HEK293T (cell line): ENCODE measurements at regions not wholly inside any gene's neighbourhood (a gene's known extent, or its start where the extent isn't known, plus 50 kb on each side); places are given as distances from the start of the nearest gene placed in this dataset.

Experiments used
- BHLHE40 ChIP-seq: fragments of 450-650 bp; IDR thresholded peaks from 2 replicates; pipeline ENCODE4 v1.6.1; 2016; ENCODE audit warnings: mild to moderate bottlenecking, moderate library complexity, borderline replicate concordance
- FOXA1 ChIP-seq: fragments of 450-650 bp; IDR thresholded peaks from 2 replicates; pipeline ENCODE4 v1.6.1; 2016; ENCODE audit warnings: mild to moderate bottlenecking
- L3MBTL2 ChIP-seq: fragments of 450-650 bp; conservative IDR thresholded peaks from 2 replicates; pipeline ENCODE4 v1.6.1; 2016; ENCODE audit warnings: mild to moderate bottlenecking
- LEF1 ChIP-seq: fragments of 450-650 bp; IDR thresholded peaks from 2 replicates; pipeline ENCODE4 v1.6.1; 2017; ENCODE audit warnings: mild to moderate bottlenecking, borderline replicate concordance
- SP1 ChIP-seq: fragments of 450-650 bp; IDR thresholded peaks from 2 replicates; pipeline ENCODE4 v1.6.1; 2017
- TARDBP ChIP-seq: fragments of 450-650 bp; IDR thresholded peaks from 2 replicates; pipeline ENCODE4 v1.6.1; 2016
- ZNF384 ChIP-seq: fragments of 450-650 bp; IDR thresholded peaks from 2 replicates; pipeline ENCODE4 v1.6.1; 2016

- no peak for TF ChIP-seq SP1
- no peak for TF ChIP-seq FOXA1
- TF ChIP-seq LEF1, result no peak
- TF ChIP-seq ZNF384, result no peak
- TF ChIP-seq BHLHE40, result no peak
- no peak for TF ChIP-seq TARDBP
- TF ChIP-seq L3MBTL2, result no peak
These were observed 61.1 kb upstream of the ID2 start for GRCh38 chr2:8620611-8621382.
